ENCODE measurements at regions not wholly inside any gene's neighbourhood (a gene's known extent, or its start where the extent isn't known, plus 50 kb on each side); places are given as distances from the start of the nearest gene placed in this dataset.

- no peak overlapping the region for H3K4me3 ChIP-seq (ENCODE audit: low read length in 3 of 3)
- no peak for TF ChIP-seq CTCF (IDR thresholded peaks at IDR 0.05; ENCODE audit: borderline replicate concordance, extremely low read depth, insufficient read depth)
- intact Hi-C loops (cut with DNase I): no loop called here
- H3K4me1 ChIP-seq (ENCODE audit: control insufficient read depth in 2 of 3, insufficient read depth in 2 of 3, low read depth in 1 of 3, low read length in 3 of 3): no peaks in the 10 kb centered on the region
- no peak for DNase-seq
- no peak for FAIRE-seq
- H3K36me3 ChIP-seq (ENCODE audit: control insufficient read depth in 2 of 3, insufficient read depth in 3 of 3, low read length in 3 of 3): no peaks in the 10 kb centered on the region
- H3K27ac ChIP-seq (ENCODE audit: low read depth in 2 of 2, low read length in 2 of 2): no peak overlapping the region
- H3K27me3 ChIP-seq (ENCODE audit: control insufficient read depth, insufficient read depth, low read length): no peaks in the 10 kb centered on the region
- no peaks in the 10 kb centered on the region for H3K9me3 ChIP-seq (ENCODE audit: control insufficient read depth in 2 of 3, insufficient read depth in 1 of 3, low read length in 3 of 3)
- no peak overlapping the region for H3K9ac ChIP-seq (ENCODE audit: low read length in 3 of 3)
These were observed 1141.4 kb upstream of the EYS start for GRCh38 chr6:66848244-66848953.

GRCh38 chr6:66838764-66839163 lies 1131.7 kb upstream of the EYS start:
- Histone ChIP-seq H3K9me3 (ENCODE audit: control insufficient read depth in 2 of 3, insufficient read depth in 1 of 3, low read length in 3 of 3) (no peaks in the 10 kb centered on the region), H3K4me1 (ENCODE audit: control insufficient read depth in 2 of 3, insufficient read depth in 2 of 3, low read depth in 1 of 3, low read length in 3 of 3) (no peaks in the 10 kb centered on the region), H3K36me3 (ENCODE audit: control insufficient read depth in 2 of 3, insufficient read depth in 3 of 3, low read length in 3 of 3) (no peaks in the 10 kb centered on the region), H3K9ac (ENCODE audit: low read length in 3 of 3) (no peak overlapping the region), H3K27me3 (ENCODE audit: control insufficient read depth, insufficient read depth, low read length) (no peaks in the 10 kb centered on the region), H3K4me3 (ENCODE audit: low read length in 3 of 3) (no peak overlapping the region), H3K27ac (ENCODE audit: low read depth in 2 of 2, low read length in 2 of 2) (no peak overlapping the region)
- intact Hi-C loops (cut with DNase I): no loop called here
- FAIRE-seq (no peak), DNase-seq (no peak)
- TF ChIP-seq CTCF (IDR thresholded peaks at IDR 0.05; ENCODE audit: borderline replicate concordance, extremely low read depth, insufficient read depth): no peak

GRCh38 chr6:66825539-66825938 lies 1118.5 kb upstream of the EYS start:
- Histone ChIP-seq H3K4me3 (ENCODE audit: low read length in 3 of 3) (no peak overlapping the region), H3K4me1 (ENCODE audit: control insufficient read depth in 2 of 3, insufficient read depth in 2 of 3, low read depth in 1 of 3, low read length in 3 of 3) (no peaks in the 10 kb centered on the region), H3K27ac (ENCODE audit: low read depth in 2 of 2, low read length in 2 of 2) (no peak overlapping the region), H3K27me3 (ENCODE audit: control insufficient read depth, insufficient read depth, low read length) (no peaks in the 10 kb centered on the region), H3K36me3 (ENCODE audit: control insufficient read depth in 2 of 3, insufficient read depth in 3 of 3, low read length in 3 of 3) (no peaks in the 10 kb centered on the region), H3K9me3 (ENCODE audit: control insufficient read depth in 2 of 3, insufficient read depth in 1 of 3, low read length in 3 of 3) (no peaks in the 10 kb centered on the region), H3K9ac (ENCODE audit: low read length in 3 of 3) (no peak overlapping the region)
- no peak for TF ChIP-seq CTCF (IDR thresholded peaks at IDR 0.05; ENCODE audit: borderline replicate concordance, extremely low read depth, insufficient read depth)
- FAIRE-seq: no peak
- intact Hi-C loops (cut with DNase I): no loop called here
- no peak for DNase-seq

GRCh38 chr6:66814156-66814555 lies 1107.1 kb upstream of the EYS start:
- Histone ChIP-seq H3K36me3 (ENCODE audit: control insufficient read depth in 2 of 3, insufficient read depth in 3 of 3, low read length in 3 of 3) (no peaks in the 10 kb centered on the region), H3K27ac (ENCODE audit: low read depth in 2 of 2, low read length in 2 of 2) (no peak overlapping the region), H3K4me3 (ENCODE audit: low read length in 3 of 3) (no peak overlapping the region), H3K27me3 (ENCODE audit: control insufficient read depth, insufficient read depth, low read length) (no peaks in the 10 kb centered on the region), H3K9me3 (ENCODE audit: control insufficient read depth in 2 of 3, insufficient read depth in 1 of 3, low read length in 3 of 3) (no peaks in the 10 kb centered on the region), H3K4me1 (ENCODE audit: control insufficient read depth in 2 of 3, insufficient read depth in 2 of 3, low read depth in 1 of 3, low read length in 3 of 3) (no peaks in the 10 kb centered on the region), H3K9ac (ENCODE audit: low read length in 3 of 3) (no peak overlapping the region)
- TF ChIP-seq CTCF (IDR thresholded peaks at IDR 0.05; ENCODE audit: borderline replicate concordance, extremely low read depth, insufficient read depth): no peak
- DNase-seq (no peak), FAIRE-seq (no peak)
- intact Hi-C loops (cut with DNase I): no loop called here
